Neural cell (in vitro differentiated cells): ENCODE measurements at regions not wholly inside any gene's neighbourhood (a gene's known extent, or its start where the extent isn't known, plus 50 kb on each side); places are given as distances from the start of the nearest gene placed in this dataset.

Experiments used
- CTCF ChIP-seq: fragments of 450-650 bp; IDR thresholded peaks from 2 replicates; pipeline ENCODE4 v1.5.1; 2014; ENCODE audit warnings: antibody characterized with exemption, mild to moderate bottlenecking, moderate library complexity; ENCODE audit not compliant: poor library complexity, severe bottlenecking
- EP300 ChIP-seq: fragments of 450-650 bp; conservative IDR thresholded peaks from 2 replicates; pipeline ENCODE4 v1.6.1; 2014; ENCODE audit warnings: antibody characterized with exemption, mild to moderate bottlenecking, moderate library complexity; ENCODE audit not compliant: poor library complexity, severe bottlenecking
- EZH2 ChIP-seq: fragments of 200-600, 300-800 bp; shearing (Covaris generic), sonication (generic); IDR thresholded peaks from 2 replicates; pipeline ENCODE4 v1.6.1; 2014; ENCODE audit warnings: antibody characterized with exemption, low read length, borderline replicate concordance, mild to moderate bottlenecking; ENCODE audit not compliant: insufficient read depth, poor library complexity, severe bottlenecking
- MXI1 ChIP-seq: fragments of 450-650 bp; conservative IDR thresholded peaks from 2 replicates; pipeline ENCODE4 v1.6.1; 2014; ENCODE audit warnings: antibody characterized with exemption, mild to moderate bottlenecking; ENCODE audit not compliant: poor library complexity, severe bottlenecking
- POLR2AphosphoS5 ChIP-seq: IDR thresholded peaks from 2 replicates; pipeline ENCODE4 v1.6.1; 2012
- SMC3 ChIP-seq: fragments of 450-650 bp; conservative IDR thresholded peaks from 2 replicates; pipeline ENCODE4 v1.6.1; 2014; ENCODE audit warnings: antibody characterized with exemption, mild to moderate bottlenecking, moderate library complexity; ENCODE audit not compliant: poor library complexity
- TAF1 ChIP-seq: IDR thresholded peaks from 2 replicates; pipeline ENCODE4 v1.6.1; 2012; ENCODE audit warnings: low read depth
- TF ChIP-seq, protein P1 (sequence below): IDR thresholded peaks from 2 replicates; pipeline ENCODE4 v1.6.1; 2012; ENCODE audit warnings: borderline replicate concordance

GRCh38 chr21:21952566-21952965 is 954.4 kb downstream of the NCAM2 start:
- TF ChIP-seq CTCF (no peak), POLR2AphosphoS5 (no peak), EP300 (no peak), SMC3 (no peak), EZH2 (no peak), MXI1 (no peak), TAF1 (no peak)
- TF ChIP-seq, protein P1, sequence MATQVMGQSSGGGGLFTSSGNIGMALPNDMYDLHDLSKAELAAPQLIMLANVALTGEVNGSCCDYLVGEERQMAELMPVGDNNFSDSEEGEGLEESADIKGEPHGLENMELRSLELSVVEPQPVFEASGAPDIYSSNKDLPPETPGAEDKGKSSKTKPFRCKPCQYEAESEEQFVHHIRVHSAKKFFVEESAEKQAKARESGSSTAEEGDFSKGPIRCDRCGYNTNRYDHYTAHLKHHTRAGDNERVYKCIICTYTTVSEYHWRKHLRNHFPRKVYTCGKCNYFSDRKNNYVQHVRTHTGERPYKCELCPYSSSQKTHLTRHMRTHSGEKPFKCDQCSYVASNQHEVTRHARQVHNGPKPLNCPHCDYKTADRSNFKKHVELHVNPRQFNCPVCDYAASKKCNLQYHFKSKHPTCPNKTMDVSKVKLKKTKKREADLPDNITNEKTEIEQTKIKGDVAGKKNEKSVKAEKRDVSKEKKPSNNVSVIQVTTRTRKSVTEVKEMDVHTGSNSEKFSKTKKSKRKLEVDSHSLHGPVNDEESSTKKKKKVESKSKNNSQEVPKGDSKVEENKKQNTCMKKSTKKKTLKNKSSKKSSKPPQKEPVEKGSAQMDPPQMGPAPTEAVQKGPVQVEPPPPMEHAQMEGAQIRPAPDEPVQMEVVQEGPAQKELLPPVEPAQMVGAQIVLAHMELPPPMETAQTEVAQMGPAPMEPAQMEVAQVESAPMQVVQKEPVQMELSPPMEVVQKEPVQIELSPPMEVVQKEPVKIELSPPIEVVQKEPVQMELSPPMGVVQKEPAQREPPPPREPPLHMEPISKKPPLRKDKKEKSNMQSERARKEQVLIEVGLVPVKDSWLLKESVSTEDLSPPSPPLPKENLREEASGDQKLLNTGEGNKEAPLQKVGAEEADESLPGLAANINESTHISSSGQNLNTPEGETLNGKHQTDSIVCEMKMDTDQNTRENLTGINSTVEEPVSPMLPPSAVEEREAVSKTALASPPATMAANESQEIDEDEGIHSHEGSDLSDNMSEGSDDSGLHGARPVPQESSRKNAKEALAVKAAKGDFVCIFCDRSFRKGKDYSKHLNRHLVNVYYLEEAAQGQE, result no peak
